D721Med (cell line): ENCODE measurements at regions not wholly inside any gene's neighbourhood (a gene's known extent, or its start where the extent isn't known, plus 50 kb on each side); places are given as distances from the start of the nearest gene placed in this dataset.

Experiments
- DNase-seq: peaks from one replicate; pipeline ENCODE4 v3.0.0; 2011; ENCODE audit warnings: low spot score; ENCODE audit not compliant: insufficient read length
- FAIRE-seq: peaks from 2 replicates; lab custom pipeline; 2011; peaks lifted over from hg19 to GRCh38; lab: Jason Lieb, UNC
- CTCF ChIP-seq: IDR thresholded peaks from 2 replicates; pipeline ENCODE4 v1.5.1; 2012; ENCODE audit warnings: mild to moderate bottlenecking, control low read depth; ENCODE audit not compliant: insufficient read depth; ENCODE audit errors: missing control alignments

GRCh38 chr3:193997228-193998122, 138.5 kb upstream of the HES1 start:
- FAIRE-seq, result no peak
- no peak for DNase-seq
- TF ChIP-seq CTCF, result no peak

GRCh38 chr3:193998123-193998448, 137.9 kb upstream of the HES1 start:
- FAIRE-seq (no peak), DNase-seq (no peak)
- TF ChIP-seq CTCF, result no peak

- FAIRE-seq (no peak), DNase-seq (no peak)
- no peak for TF ChIP-seq CTCF
Measured at GRCh38 chr3:193998628-193999195, 137.2 kb upstream of the HES1 start.

- no peak for TF ChIP-seq CTCF
- DNase-seq (no peak), FAIRE-seq (no peak)
Measured at GRCh38 chr3:194000100-194000499, 135.8 kb upstream of the HES1 start.

DNA sequence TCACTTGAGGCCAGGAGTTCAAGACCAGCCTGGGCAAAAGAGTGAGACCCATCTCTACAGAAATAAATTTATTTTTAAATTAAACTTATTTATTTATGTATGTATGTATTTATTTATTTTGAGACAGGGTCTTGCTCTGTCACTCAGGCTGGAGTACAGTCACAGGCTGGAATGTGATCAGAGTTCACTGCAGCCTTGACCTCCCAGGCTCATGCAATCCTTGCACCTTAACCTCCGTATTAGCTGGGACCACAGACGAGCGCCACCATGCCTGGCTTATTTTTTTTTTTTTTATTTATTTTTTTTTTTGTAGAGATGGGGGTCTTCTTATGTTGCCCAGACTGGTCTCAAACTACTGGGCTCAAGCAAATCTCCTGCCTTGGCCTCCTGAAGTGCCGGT, 135.2 kb upstream of the HES1 start:
- FAIRE-seq, result no peak
- DNase-seq, result no peak
- no peak for TF ChIP-seq CTCF

- no peak for TF ChIP-seq CTCF
- DNase-seq (no peak), FAIRE-seq (no peak)
Measured at GRCh38 chr3:194001728-194002459, 134.1 kb upstream of the HES1 start.
